Endothelial cell (in vitro differentiated cells): ENCODE measurements at regions not wholly inside any gene's neighbourhood (a gene's known extent, or its start where the extent isn't known, plus 50 kb on each side); places are given as distances from the start of the nearest gene placed in this dataset.
"Not testable (repeated sequence)": the region's sequence is repeated elsewhere in the genome, so short reads cannot be mapped to it uniquely, and the experiment has no call there.

Experiments used
- DNase-seq: peaks from one replicate; pipeline ENCODE4 v3.0.0; 2021; ENCODE audit warnings: low spot score
- H3K27ac Mint-ChIP-seq: one replicate; pipeline ENCODE4 v1.8.0; 2021; ENCODE audit warnings: mixed read lengths, inconsistent platforms; ENCODE audit not compliant: unreplicated experiment
- H3K27me3 Mint-ChIP-seq: one replicate; pipeline ENCODE4 v1.8.0; 2021; ENCODE audit warnings: mild to moderate bottlenecking, moderate library complexity, mixed read lengths, inconsistent platforms; ENCODE audit not compliant: unreplicated experiment
- H3K36me3 Mint-ChIP-seq: one replicate; pipeline ENCODE4 v1.8.0; 2021; ENCODE audit warnings: mild to moderate bottlenecking, low read depth, mixed read lengths, inconsistent platforms; ENCODE audit not compliant: unreplicated experiment
- H3K4me1 Mint-ChIP-seq: one replicate; pipeline ENCODE4 v1.8.0; 2021; ENCODE audit warnings: mild to moderate bottlenecking, mixed read lengths, inconsistent platforms; ENCODE audit not compliant: unreplicated experiment
- H3K4me3 Mint-ChIP-seq: one replicate; pipeline ENCODE4 v1.8.0; 2021; ENCODE audit warnings: mild to moderate bottlenecking, mixed read lengths, inconsistent platforms; ENCODE audit not compliant: unreplicated experiment
- H3K9me3 Mint-ChIP-seq: one replicate; pipeline ENCODE4 v1.8.0; 2021; ENCODE audit warnings: mixed read lengths, inconsistent platforms; ENCODE audit not compliant: unreplicated experiment
- CTCF ChIP-seq: fragments of 200-600 bp; sonication (generic); IDR thresholded peaks from one replicate; pipeline ENCODE4 v1.5.0; 2021; ENCODE audit warnings: antibody characterized with exemption; ENCODE audit not compliant: unreplicated experiment

- no peaks in the 10 kb centered on the region for H3K36me3 Mint-ChIP-seq
- no peak overlapping the region for H3K27ac Mint-ChIP-seq
- no peaks in the 10 kb centered on the region for H3K4me1 Mint-ChIP-seq
- no peaks in the 10 kb centered on the region for H3K9me3 Mint-ChIP-seq
- no peak for DNase-seq
- no peak for TF ChIP-seq CTCF
- H3K27me3 Mint-ChIP-seq: no peaks in the 10 kb centered on the region
- no peak overlapping the region for H3K4me3 Mint-ChIP-seq
These were observed 56.2 kb upstream of the CACUL1 start for GRCh38 chr10:118810796-118811505.

GRCh38 chr10:118811675-118812392, 57.1 kb upstream of the CACUL1 start:
- H3K9me3 Mint-ChIP-seq: no peaks in the 10 kb centered on the region
- no peak overlapping the region for H3K4me3 Mint-ChIP-seq
- no peaks in the 10 kb centered on the region for H3K36me3 Mint-ChIP-seq
- no peaks in the 10 kb centered on the region for H3K27me3 Mint-ChIP-seq
- H3K27ac Mint-ChIP-seq: no peak overlapping the region
- DNase-seq: no peak
- TF ChIP-seq CTCF: no peak
- no peaks in the 10 kb centered on the region for H3K4me1 Mint-ChIP-seq

- no peak for DNase-seq
- Mint-ChIP-seq H3K9me3 (no peaks in the 10 kb centered on the region), H3K4me1 (no peaks in the 10 kb centered on the region), H3K27ac (no peak overlapping the region), H3K27me3 (no peaks in the 10 kb centered on the region), H3K36me3 (no peaks in the 10 kb centered on the region), H3K4me3 (no peak overlapping the region)
- no peak for TF ChIP-seq CTCF
These were observed 57.6 kb upstream of the CACUL1 start for GRCh38 chr10:118812393-118812740.

GRCh38 chr10:118813001-118813400, 58.2 kb upstream of the CACUL1 start:
- H3K36me3 Mint-ChIP-seq, H3K9me3 Mint-ChIP-seq, H3K27me3 Mint-ChIP-seq, DNase-seq, H3K4me1 Mint-ChIP-seq, H3K27ac Mint-ChIP-seq, H3K4me3 Mint-ChIP-seq: not testable (repeated sequence)

- no peak overlapping the region for H3K4me3 Mint-ChIP-seq
- TF ChIP-seq CTCF: no peak
- no peak for DNase-seq
These were observed 61.9 kb upstream of the CACUL1 start for GRCh38 chr10:118816471-118817168.

More at GRCh38 chr10:118816471-118817168, 61.9 kb upstream of the CACUL1 start:
- no peaks in the 10 kb centered on the region for H3K9me3 Mint-ChIP-seq
- H3K27me3 Mint-ChIP-seq: no peaks in the 10 kb centered on the region
- H3K4me1 Mint-ChIP-seq: no peaks in the 10 kb centered on the region
- H3K27ac Mint-ChIP-seq: no peak overlapping the region
- H3K36me3 Mint-ChIP-seq: no peaks in the 10 kb centered on the region
